H54 (cell line): ENCODE measurements at regions not wholly inside any gene's neighbourhood (a gene's known extent, or its start where the extent isn't known, plus 50 kb on each side); places are given as distances from the start of the nearest gene placed in this dataset.
A peak's percentile ranks its signal among the peaks of the same experiment; 100 is the strongest.
"Not testable (repeated sequence)": the region's sequence is repeated elsewhere in the genome, so short reads cannot be mapped to it uniquely, and the experiment has no call there.

Experiments
- DNase-seq: peaks from one replicate; pipeline ENCODE4 v3.0.0; 2011; ENCODE audit warnings: low spot score, mixed read lengths; ENCODE audit not compliant: insufficient read length
- FAIRE-seq: peaks from 3 replicates; lab custom pipeline; 2011; peaks lifted over from hg19 to GRCh38; lab: Jason Lieb, UNC
- POLR2A ChIP-seq: IDR thresholded peaks from 2 replicates; pipeline ENCODE4 v1.6.1; 2011; ENCODE audit warnings: low read depth, mild to moderate bottlenecking, low read length

DNA sequence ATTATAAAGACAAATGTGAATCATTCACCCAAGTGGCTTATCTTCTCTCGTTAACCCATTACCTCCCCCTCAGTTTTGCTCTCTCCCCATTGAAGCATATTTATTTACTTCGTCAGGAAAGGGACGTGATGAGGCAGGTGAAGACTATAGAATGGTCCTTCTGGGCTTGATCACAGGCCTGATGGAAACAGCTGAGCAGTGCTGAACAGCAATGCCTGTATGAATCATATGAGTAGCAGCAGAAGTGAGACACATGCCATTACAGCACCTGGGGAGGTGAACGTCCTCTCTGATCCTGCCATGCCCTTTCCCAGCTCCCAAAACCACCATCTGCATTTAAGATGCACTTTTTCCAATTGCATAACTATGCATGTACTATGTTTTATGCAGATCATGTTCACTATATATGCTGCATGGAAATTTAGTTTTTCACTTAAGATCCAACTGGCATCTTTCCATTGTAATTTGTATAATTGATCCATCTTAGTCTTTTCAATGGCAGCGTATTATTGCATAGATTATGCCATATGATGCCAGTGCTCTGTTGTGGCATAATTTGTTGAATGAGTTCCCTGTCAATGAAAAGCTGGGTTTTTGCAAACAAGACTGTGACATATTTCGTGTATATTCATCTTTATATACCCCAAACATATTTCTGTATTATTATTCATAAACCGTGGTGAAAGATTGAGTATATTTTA, 105.3 kb downstream of the CXCL12 start:
- no peak for DNase-seq

GRCh38 chr10:44278837-44279324, 106.0 kb downstream of the CXCL12 start:
- peak; percentile 16 for DNase-seq
- FAIRE-seq: no peak
- no peak for TF ChIP-seq POLR2A

More for the DNA sequence above, 105.3 kb downstream of the CXCL12 start:
- no peak for TF ChIP-seq POLR2A
- FAIRE-seq: no peak

DNA sequence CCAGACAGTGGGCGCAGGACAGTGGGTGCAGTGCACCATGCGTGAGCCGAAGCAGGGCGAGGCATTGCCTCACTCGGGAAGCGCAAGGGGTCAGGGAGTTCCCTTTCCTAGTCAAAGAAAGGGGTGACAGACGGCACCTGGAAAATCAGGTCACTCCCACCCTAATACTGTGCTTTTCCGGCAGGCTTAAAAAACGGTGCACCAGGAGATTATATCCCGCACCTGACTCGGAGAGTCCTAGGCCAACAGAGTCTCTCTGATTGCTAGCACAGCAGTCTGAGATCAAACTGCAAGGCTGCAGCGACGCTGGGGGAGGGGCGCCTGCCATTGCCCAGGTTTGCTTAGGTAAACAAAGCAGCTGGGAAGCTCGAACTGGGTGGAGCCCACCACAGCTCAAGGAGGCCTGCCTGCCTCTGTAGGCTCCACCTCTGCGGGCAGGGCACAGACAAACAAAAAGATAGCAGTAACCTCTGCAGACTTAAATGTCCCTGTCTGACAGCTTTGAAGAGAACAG, 116.4 kb downstream of the CXCL12 start:
- FAIRE-seq, DNase-seq: not testable (repeated sequence)

- FAIRE-seq (no peak), DNase-seq (no peak)
- no peak for TF ChIP-seq POLR2A
Observed at GRCh38 chr10:44267007-44267406, 117.9 kb downstream of the CXCL12 start.

- no peak for DNase-seq
- TF ChIP-seq POLR2A: no peak
- no peak for FAIRE-seq
Observed at GRCh38 chr10:44264244-44264643, 120.7 kb downstream of the CXCL12 start.

DNA sequence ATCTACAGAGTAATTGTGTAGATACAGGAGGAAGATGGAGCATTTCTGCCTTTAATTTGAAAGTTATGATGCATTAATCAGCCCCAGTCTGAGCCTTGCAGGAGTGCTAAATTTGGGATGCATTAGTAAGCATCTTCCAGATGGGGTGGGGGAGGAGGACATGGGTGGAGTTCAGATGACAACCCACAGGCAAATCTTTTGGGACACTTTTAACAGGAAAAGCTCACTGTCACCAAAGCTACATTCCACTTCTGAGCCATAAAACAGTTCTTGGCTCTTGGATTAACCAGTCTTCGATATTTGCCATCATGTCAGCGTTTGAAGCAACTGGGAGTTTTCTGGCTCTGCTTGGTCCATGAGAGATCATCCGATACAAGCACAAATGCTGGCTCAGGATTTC, 121.1 kb downstream of the CXCL12 start:
- DNase-seq (no peak), FAIRE-seq (no peak)
- no peak for TF ChIP-seq POLR2A

DNA sequence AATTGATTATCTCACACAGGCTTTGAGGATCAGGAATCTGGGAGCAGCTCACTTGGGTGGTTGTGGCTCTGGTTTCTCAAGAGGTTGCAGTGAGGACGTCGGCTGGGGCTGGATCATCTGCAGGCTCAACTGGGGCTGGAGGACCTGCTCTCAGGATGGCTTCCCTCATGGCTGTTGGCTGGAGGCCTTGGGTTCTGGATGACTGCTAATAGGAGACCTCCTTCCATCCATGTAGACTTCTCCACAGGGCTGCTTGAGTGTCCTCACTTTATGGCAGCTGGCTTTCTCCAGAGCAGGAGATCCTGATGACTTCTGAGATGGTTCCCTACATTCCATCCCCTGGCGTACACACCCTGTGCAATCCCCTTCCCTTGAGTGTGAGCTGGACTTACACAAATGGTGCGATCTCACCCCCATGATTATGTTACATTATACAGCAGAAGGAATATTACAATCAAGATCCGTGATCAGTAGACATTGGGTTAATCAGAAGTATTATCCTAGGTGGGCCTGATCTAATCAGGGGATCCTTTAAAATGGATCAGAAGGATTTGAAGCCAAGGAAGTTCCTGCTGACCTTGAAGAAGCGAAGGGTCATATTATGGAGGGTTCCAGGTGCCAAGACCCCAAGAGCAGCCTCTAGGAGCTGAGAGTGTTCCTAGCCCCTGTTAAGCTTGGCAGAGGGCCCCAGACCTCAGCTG, 122.2 kb downstream of the CXCL12 start:
- no peak for DNase-seq

DNA sequence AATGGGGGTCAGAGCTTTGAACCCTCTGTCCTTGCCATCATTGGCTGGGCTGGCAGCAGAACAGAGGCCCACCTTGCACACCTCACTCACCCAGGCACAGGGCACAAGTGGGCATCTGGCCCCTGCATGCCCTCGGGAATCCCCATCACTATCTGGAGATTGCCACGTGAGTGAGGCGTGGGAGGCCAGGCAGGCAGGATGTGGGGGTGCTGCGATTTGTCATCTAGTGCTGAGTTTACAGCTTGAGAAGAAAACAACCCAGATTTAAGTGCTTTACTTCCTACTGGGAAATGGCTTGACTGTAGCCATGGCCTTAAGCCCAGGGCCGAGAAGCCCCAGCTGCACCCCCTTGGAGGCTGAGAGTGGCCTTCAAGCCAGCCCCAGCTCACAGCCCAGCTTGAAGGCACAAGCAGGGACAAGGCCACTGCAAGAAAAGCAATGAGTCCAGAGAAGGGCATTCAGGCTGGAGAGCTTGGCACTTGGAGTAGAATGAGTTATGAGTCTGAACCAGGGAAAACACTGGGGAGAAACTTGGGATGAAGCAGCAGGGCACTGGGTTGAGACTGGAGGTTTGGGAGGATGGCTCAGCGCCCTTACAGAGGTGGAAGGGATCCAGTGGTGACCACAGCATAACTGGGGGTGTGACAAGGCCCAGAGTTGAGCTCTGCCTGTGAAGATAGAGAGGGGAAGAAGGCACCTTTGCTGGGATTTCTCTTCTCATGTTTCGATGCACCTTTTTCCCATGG, 123.0 kb downstream of the CXCL12 start:
- no peak for TF ChIP-seq POLR2A
- no peak for DNase-seq
- FAIRE-seq: no peak

More for the DNA sequence above, 122.2 kb downstream of the CXCL12 start:
- no peak for TF ChIP-seq POLR2A
- no peak for FAIRE-seq

GRCh38 chr10:44261296-44261695, 123.6 kb downstream of the CXCL12 start:
- no peak for FAIRE-seq
- TF ChIP-seq POLR2A: no peak
- DNase-seq: no peak

DNA sequence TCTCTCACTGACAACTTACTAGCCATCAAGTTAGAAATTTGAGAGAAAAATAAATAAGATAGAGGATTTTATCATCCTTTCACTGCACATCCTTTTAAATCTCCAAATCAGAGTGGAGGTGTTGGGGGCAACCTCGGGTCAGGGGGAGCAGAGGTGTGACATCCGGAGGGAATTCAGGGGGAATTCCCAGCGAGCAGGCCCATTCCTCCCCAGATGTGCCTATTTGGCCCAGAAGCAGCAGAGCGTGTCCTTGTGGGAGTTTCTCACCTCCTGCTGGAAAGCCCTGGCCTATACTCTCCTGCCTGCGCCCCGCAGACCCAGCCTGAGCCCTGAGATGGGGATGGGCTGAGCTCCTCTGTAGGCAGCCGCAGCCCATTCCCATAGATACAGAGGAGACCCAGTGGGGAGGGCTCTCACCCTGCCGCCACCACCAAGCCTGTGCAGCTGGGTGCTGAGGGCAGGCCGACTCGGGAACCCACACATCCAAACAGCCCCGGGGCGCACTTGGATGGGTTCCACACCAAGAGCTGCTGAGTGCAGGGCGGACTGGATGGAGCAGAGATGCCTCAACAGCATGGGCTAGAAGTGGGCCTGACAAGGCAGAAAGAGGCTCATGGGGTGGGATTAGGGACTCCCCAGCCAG, 124.5 kb downstream of the CXCL12 start:
- TF ChIP-seq POLR2A: no peak
- no peak for DNase-seq
- no peak for FAIRE-seq

DNA sequence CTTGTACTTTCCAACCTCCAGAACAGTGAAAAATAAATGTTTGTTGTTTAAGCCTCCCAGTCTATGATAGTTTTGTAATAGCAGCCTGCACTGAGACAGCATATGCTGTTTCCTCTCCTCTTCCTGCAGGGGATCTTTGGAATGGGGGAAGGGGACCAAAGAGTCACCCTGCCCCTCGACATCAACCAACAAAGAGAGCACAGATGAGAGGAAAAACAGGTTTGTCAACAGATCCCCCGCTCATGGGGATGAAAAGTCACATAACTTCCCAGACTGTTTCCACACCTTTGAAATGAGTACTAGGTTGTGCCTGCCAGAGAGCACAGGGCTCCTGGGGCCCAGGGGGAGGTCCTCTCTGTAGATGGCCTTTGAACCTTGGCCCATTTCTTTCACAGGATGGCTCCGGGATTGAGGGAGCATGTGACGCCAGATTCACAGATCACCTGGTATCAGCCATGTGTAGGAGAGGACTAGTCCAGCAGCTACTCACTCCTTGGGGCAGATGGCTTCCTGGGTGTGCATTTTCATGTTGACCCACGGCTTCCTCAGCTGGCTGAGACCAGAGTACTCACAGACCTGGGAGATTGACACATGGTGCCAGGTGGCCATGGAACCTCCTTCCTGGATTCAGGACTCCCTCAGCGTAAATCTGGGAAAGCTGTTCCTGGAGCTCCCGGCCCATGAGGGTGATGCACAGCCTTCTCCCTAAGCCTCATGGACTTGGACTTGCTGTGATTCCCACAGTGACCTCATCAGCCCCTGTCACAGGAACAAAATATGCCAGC, 125.6 kb downstream of the CXCL12 start:
- DNase-seq: no peak

DNA sequence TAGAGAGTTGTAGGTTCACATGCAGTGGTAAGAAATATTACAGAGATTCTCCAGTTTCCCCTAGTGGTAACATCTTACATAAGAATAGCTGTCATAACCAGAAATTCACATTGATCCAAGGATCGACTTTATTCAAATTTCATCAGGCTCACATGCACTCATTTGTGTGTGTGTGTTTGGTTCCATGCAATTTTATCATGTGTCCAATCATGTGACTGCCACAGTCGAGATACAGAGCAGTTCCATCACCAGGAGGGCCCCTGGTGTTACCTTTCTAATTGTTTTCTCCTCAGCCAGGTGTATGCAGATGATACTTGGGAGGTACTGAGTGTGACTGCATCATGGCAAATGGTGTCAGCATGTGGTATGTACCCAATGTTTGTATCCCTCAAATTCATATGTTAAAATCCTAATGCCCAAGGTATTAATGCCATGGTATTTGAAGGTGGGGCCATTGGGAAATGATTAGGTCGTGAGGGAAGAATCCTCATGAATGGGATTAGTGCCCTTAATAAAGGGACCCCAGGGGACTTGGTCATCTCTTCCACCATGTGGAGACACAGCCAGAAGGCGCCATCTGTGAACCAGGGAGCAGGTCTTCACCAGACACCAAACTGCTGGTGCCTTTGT, 126.3 kb downstream of the CXCL12 start:
- no peak for DNase-seq
- TF ChIP-seq POLR2A: no peak
- no peak for FAIRE-seq

More for the DNA sequence above, 125.6 kb downstream of the CXCL12 start:
- FAIRE-seq: no peak
- TF ChIP-seq POLR2A: no peak
